Ovary (tissue), 7 donors: ENCODE measurements at regions not wholly inside any gene's neighbourhood (a gene's known extent, or its start where the extent isn't known, plus 50 kb on each side); places are given as distances from the start of the nearest gene placed in this dataset.

Experiments used
- DNase-seq, 5 donors: peaks; one replicate each; pipeline ENCODE4 v3.0.0-alpha.2; 2019 to 2020
- H3K27ac ChIP-seq, 2 donors: fragments of 200-600 bp; one replicate each; pipeline versions ENCODE4 v1.5.1 to v1.8.0; 2019 to 2022
- H3K27me3 ChIP-seq: fragments of 200-600 bp; one replicate; pipeline ENCODE4 v1.8.0; 2022
- H3K36me3 ChIP-seq: fragments of 200-600 bp; sonication (generic); one replicate; pipeline ENCODE4 v1.5.1; 2019
- H3K4me1 ChIP-seq: one replicate; pipeline ENCODE4 v1.8.1; 2013; ENCODE audit warnings: mild to moderate bottlenecking, moderate library complexity; ENCODE audit not compliant: insufficient read depth
- H3K4me3 ChIP-seq: fragments of 200-600 bp; sonication (generic); one replicate; pipeline ENCODE4 v1.5.1; 2017
- H3K9me3 ChIP-seq, 2 donors: fragments of 200-600 bp in 1 of 2; sonication (generic) in 1 of 2; one replicate each; pipeline versions ENCODE4 v1.5.1 to v1.8.1; 2013 to 2019; ENCODE audit warnings: mild to moderate bottlenecking in 1 of 2, moderate library complexity in 1 of 2
- EP300 ChIP-seq: sonication (generic); formaldehyde crosslinking; IDR thresholded peaks from one replicate; pipeline ENCODE4 v1.6.1; 2017; ENCODE audit warnings: antibody characterized with exemption
- POLR2A ChIP-seq: fragments of 450-650 bp; IDR thresholded peaks from one replicate; pipeline ENCODE4 v1.6.1; 2017; ENCODE audit warnings: antibody characterized with exemption, mild to moderate bottlenecking, moderate library complexity
- WGBS, 3 donors: extraction: QIAGEN DNeasy Blood & Tissue Kit in 1 of 3; methylation state at CpG; one replicate each; pipeline versions ENCODE4 v1.1.5 to v1.1.7; 2013 to 2017; 5-methylcytosine and 5-hydroxymethylcytosine counted together
- intact Hi-C, 4 donors: fragments of 100-400 bp; cut with DNase I; formaldehyde crosslinking; loops; one replicate each; pipeline versions ENCODE4 v1.11.0 to v1.15.1; 2022 to 2023
- TF ChIP-seq, protein P1 (sequence below), 3 donors: fragments of 450-650 bp in 2 of 3; fragments of 200-600 bp in 1 of 3; IDR thresholded peaks; one replicate each; pipeline versions ENCODE4 v1.5.1 to v1.8.0; 2016 to 2022; ENCODE audit warnings: antibody characterized with exemption in 3 of 3, mild to moderate bottlenecking in 1 of 3
- donor health status: DM: no; HTN: no; CAD: no; lungs with moderate emphysema.
- donor health status: DM: no; HTN: no; CAD: no.
- donor health status: Bipolar disorder and iron deficiency.
- donor health status: DM: no; HTN: no; CAD: no.
- donor health status: DM: yes; HTN: yes; CAD: no.

DNA sequence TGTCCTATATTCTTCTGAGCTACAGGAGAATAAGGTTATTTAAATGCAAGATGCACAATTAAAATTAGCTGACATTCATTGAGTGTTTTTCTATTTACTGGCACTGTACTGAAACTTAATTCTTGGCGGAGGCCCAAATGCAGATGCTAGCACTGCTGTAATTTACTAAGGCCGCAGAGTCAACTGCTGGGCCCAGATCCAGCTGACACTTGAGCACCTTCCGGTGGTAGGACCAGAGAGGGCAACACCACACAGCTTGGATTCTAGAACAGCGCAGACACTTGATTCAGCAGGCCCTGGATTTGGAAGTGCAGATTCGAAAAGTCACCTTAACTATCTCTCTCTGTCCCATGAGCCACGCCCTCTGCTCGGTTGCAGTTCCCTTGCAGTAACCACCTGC is 228.6 kb upstream of the TMEM72 start:
- no peaks in the 10 kb centered on the region for H3K9me3 ChIP-seq
- TF ChIP-seq, protein P1, sequence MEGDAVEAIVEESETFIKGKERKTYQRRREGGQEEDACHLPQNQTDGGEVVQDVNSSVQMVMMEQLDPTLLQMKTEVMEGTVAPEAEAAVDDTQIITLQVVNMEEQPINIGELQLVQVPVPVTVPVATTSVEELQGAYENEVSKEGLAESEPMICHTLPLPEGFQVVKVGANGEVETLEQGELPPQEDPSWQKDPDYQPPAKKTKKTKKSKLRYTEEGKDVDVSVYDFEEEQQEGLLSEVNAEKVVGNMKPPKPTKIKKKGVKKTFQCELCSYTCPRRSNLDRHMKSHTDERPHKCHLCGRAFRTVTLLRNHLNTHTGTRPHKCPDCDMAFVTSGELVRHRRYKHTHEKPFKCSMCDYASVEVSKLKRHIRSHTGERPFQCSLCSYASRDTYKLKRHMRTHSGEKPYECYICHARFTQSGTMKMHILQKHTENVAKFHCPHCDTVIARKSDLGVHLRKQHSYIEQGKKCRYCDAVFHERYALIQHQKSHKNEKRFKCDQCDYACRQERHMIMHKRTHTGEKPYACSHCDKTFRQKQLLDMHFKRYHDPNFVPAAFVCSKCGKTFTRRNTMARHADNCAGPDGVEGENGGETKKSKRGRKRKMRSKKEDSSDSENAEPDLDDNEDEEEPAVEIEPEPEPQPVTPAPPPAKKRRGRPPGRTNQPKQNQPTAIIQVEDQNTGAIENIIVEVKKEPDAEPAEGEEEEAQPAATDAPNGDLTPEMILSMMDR (IDR thresholded peaks at IDR 0.05): no peak
- TF ChIP-seq POLR2A: no peak
- no peak for TF ChIP-seq EP300
- WGBS, 3 donors: 76 to 85% (median 83%) methylated on average over 7 of the region's 7 CpGs
- peaks cover 4% of the 10 kb centered on the region for H3K4me1 ChIP-seq
- no peak for DNase-seq
- no peak overlapping the region for H3K27ac ChIP-seq
- no peaks in the 10 kb centered on the region for H3K36me3 ChIP-seq
- intact Hi-C loops: no loop called here
- no peaks in the 10 kb centered on the region for H3K27me3 ChIP-seq
- H3K4me3 ChIP-seq: no peak overlapping the region

DNA sequence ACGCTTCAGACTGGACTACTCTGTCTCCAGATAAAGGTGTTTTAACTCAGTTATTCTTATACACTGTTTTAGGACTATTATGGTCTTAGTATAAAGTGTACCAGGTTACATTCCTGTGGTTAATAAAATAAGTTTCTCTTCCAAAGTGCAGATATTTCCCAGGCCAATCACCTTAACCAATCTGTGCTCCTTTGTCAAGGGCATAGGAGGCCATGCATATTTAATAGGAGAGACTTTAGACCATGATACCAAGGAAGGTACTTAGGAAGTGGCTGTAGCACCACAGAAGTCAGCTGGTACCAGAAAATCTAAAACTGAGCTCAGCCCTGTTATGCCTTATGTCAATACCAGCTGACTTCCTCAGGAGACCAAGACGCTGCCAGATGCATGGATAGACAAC is 226.5 kb upstream of the TMEM72 start:
- Histone ChIP-seq H3K4me1 (peaks cover 4% of the 10 kb centered on the region), H3K27me3 (no peaks in the 10 kb centered on the region), H3K27ac (no peak overlapping the region), H3K9me3 (no peaks in the 10 kb centered on the region), H3K4me3 (no peak overlapping the region), H3K36me3 (no peaks in the 10 kb centered on the region)
- TF ChIP-seq EP300: no peak
- TF ChIP-seq, protein P1 (IDR thresholded peaks at IDR 0.05): no peak
- WGBS, 3 donors: 84 to 92% (median 89%) methylated on average over 2 of the region's 2 CpGs
- DNase-seq: no peak
- intact Hi-C loops: no loop called here

DNA sequence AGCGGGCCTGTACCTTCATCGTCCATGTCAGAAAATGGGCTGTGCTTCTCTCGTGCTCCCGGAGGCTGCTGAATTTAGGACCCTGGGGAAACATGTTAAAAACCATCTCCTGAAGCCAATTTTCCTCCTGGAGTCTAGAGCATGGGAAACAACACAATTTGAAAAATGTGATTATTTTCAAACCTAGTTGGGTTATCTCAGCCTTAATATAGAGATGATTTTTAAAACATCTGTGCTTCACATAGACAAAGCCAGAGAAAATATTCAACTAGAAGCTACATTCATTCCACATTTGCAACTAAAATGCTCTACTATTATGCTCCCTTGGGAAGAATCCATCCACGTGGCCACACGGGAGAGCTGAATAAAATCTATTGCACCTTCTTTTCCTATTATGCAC is 225.9 kb upstream of the TMEM72 start:
- Histone ChIP-seq H3K27ac (no peak overlapping the region), H3K27me3 (no peaks in the 10 kb centered on the region), H3K4me1 (peaks cover 4% of the 10 kb centered on the region), H3K4me3 (no peak overlapping the region), H3K9me3 (no peaks in the 10 kb centered on the region), H3K36me3 (no peaks in the 10 kb centered on the region)
- no peak for DNase-seq
- 47 to 55% (median 50%) methylated on average over 6 of the region's 6 CpGs for WGBS, 3 donors
- TF ChIP-seq POLR2A (no peak), EP300 (no peak)
- TF ChIP-seq, protein P1 (IDR thresholded peaks at IDR 0.05): no peak
- intact Hi-C loops: no loop called here

DNA sequence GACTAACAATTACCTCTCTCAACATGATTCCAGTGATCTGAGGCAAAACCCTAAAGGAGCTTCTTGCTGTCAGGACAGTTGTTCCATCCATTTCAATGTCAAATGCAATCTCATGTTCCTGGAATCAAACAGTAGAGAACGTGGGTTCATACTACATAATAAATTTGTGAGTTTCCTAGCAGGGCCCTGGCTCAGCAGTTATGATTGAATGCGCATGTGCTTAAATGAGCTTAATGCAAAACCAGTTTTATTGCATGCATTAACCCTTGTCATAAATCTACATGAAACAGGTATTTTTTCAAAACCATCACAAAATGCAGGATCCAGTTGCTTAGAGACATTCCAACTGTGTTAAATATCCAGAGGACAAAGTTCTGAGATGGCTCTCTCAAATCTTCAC is 225.4 kb upstream of the TMEM72 start:
- H3K4me1 ChIP-seq: peaks cover 4% of the 10 kb centered on the region
- TF ChIP-seq EP300: no peak
- no peak for TF ChIP-seq POLR2A
- TF ChIP-seq, protein P1 (IDR thresholded peaks at IDR 0.05): no peak
- H3K9me3 ChIP-seq: no peaks in the 10 kb centered on the region
- no peak overlapping the region for H3K27ac ChIP-seq
- 76 to 81% (median 77%) methylated on average over 2 of the region's 2 CpGs for WGBS, 3 donors
- H3K27me3 ChIP-seq: no peaks in the 10 kb centered on the region
- intact Hi-C loops: no loop called here
- DNase-seq: no peak
- H3K4me3 ChIP-seq: no peak overlapping the region
- H3K36me3 ChIP-seq: no peaks in the 10 kb centered on the region

- Histone ChIP-seq H3K9me3 (no peaks in the 10 kb centered on the region), H3K36me3 (no peaks in the 10 kb centered on the region), H3K27ac (no peak overlapping the region), H3K27me3 (no peaks in the 10 kb centered on the region), H3K4me3 (no peak overlapping the region), H3K4me1 (no peaks in the 10 kb centered on the region)
- intact Hi-C loops: no loop called here
- WGBS, 3 donors: 84 to 93% (median 93%) methylated on average over 2 of the region's 2 CpGs
- DNase-seq: no peak
- TF ChIP-seq, protein P1 (IDR thresholded peaks at IDR 0.05): no peak
- TF ChIP-seq EP300: no peak
Measured at GRCh38 chr10:44689368-44689767, 221.8 kb upstream of the TMEM72 start.
